ENCODE measurements at regions not wholly inside any gene's neighbourhood (a gene's known extent, or its start where the extent isn't known, plus 50 kb on each side); places are given as distances from the start of the nearest gene placed in this dataset.

- no peak for DNase-seq (ENCODE audit: low read depth)
- no peak overlapping the region for H3K4me3 ChIP-seq (ENCODE audit: low read depth, low read length)
- TF ChIP-seq, protein P1, sequence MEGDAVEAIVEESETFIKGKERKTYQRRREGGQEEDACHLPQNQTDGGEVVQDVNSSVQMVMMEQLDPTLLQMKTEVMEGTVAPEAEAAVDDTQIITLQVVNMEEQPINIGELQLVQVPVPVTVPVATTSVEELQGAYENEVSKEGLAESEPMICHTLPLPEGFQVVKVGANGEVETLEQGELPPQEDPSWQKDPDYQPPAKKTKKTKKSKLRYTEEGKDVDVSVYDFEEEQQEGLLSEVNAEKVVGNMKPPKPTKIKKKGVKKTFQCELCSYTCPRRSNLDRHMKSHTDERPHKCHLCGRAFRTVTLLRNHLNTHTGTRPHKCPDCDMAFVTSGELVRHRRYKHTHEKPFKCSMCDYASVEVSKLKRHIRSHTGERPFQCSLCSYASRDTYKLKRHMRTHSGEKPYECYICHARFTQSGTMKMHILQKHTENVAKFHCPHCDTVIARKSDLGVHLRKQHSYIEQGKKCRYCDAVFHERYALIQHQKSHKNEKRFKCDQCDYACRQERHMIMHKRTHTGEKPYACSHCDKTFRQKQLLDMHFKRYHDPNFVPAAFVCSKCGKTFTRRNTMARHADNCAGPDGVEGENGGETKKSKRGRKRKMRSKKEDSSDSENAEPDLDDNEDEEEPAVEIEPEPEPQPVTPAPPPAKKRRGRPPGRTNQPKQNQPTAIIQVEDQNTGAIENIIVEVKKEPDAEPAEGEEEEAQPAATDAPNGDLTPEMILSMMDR (IDR thresholded peaks at IDR 0.05; ENCODE audit: low read depth, low read length, missing control alignments), result no peak
These were observed 111.6 kb downstream of the NHLRC3 start for GRCh38 chr13:39149896-39150295.

GRCh38 chr13:39154041-39154440 is 115.8 kb downstream of the NHLRC3 start:
- no peak overlapping the region for H3K4me3 ChIP-seq (ENCODE audit: low read depth, low read length)
- TF ChIP-seq, protein P1 (IDR thresholded peaks at IDR 0.05; ENCODE audit: low read depth, low read length, missing control alignments), result no peak
- DNase-seq (ENCODE audit: low read depth), result no peak

- no peak overlapping the region for H3K4me3 ChIP-seq (ENCODE audit: low read depth, low read length)
- TF ChIP-seq, protein P1 (IDR thresholded peaks at IDR 0.05; ENCODE audit: low read depth, low read length, missing control alignments), result no peak
- no peak for DNase-seq (ENCODE audit: low read depth)
These were observed 121.1 kb downstream of the NHLRC3 start for GRCh38 chr13:39159393-39159792.

- no peak overlapping the region for H3K4me3 ChIP-seq (ENCODE audit: low read depth, low read length)
- TF ChIP-seq, protein P1 (IDR thresholded peaks at IDR 0.05; ENCODE audit: low read depth, low read length, missing control alignments), result no peak
- DNase-seq (ENCODE audit: low read depth), result no peak
These were observed 121.7 kb downstream of the NHLRC3 start for GRCh38 chr13:39159846-39160370.

DNA sequence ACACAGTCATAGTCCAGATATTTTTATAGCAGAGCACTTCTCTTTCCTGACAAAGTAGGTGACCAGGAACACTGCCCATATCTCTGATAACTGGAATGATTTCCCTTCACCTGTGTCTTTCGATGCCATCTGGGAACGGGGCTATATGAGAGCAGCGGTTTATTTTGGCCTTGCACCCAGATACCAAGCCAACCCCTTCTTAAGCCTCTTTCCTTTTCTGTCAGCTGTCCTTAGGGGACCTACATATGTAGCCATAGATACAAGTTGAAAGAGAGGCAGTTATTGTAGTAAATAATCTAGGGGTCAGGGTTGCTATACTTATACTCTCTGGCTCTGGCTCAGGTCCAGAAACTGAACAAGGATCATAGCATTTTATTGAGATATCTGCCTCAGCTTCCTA is 128.8 kb downstream of the NHLRC3 start:
- TF ChIP-seq, protein P1 (IDR thresholded peaks at IDR 0.05; ENCODE audit: low read depth, low read length, missing control alignments), result no peak
- H3K4me3 ChIP-seq (ENCODE audit: low read depth, low read length), result no peak overlapping the region
- no peak for DNase-seq (ENCODE audit: low read depth)

DNA sequence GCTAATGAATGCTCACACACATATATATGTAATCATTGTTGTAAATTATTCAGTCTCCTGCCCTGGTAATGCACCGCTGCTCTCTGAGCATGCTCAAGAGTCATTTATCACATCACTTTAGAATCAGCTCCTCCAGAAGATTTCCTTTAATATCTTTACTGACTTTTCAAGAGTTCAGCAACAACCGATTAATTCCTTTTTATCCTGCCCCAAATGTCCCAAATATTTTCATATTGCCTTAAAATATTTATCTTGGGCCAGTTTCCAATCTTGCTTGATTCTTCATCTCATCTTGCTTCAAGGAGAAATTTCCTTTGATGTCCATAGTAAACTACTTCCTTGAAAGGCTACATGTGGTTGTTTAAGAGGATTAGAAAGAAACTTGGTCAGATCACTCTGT is 132.5 kb downstream of the NHLRC3 start:
- no peak for DNase-seq (ENCODE audit: low read depth)
- no peak overlapping the region for H3K4me3 ChIP-seq (ENCODE audit: low read depth, low read length)
- TF ChIP-seq, protein P1 (IDR thresholded peaks at IDR 0.05; ENCODE audit: low read depth, low read length, missing control alignments), result no peak

DNA sequence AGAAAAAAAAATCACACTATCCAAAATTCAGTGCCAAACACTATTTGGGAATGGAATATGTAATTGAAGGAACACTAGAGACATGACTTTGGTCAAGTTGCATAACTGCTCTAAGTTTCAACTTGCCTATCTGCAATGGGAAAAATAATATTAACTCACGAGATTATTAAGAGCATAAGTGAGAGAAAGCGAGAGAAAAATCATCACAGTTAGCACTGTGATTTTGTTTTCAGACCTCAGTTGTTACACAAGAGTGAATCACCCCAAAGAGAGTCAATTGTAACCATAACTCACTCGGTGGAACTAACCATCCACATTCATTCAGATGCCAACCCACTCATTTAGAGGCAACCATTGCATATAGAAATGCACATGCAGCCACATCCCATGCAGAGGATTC is 147.1 kb downstream of the NHLRC3 start:
- no peak for DNase-seq (ENCODE audit: low read depth)
- TF ChIP-seq, protein P1 (IDR thresholded peaks at IDR 0.05; ENCODE audit: low read depth, low read length, missing control alignments), result no peak
- no peak overlapping the region for H3K4me3 ChIP-seq (ENCODE audit: low read depth, low read length)

Measured in GM12864 (cell line).